ENCODE measurements at regions not wholly inside any gene's neighbourhood (a gene's known extent, or its start where the extent isn't known, plus 50 kb on each side); places are given as distances from the start of the nearest gene placed in this dataset.

DNA sequence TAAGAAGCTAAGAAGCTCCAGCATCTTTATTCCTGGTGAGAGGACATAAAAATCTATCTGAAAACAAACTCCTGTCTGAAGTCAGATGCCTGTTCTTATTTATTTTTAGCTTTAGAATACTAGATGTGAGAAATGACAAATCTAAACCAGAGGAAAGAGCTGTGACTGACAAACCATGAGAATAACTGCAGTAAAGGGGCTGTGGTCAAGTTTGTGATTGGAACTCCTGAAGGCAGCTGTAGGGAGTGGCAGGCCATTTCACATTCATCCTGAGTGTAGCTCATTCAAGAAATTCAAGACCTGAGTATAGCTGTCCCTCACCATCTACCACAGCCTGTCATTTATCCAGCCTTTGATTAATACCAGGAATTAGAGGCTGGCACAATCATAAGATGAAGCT is 718.8 kb downstream of the BRINP1 start:
- TF ChIP-seq, protein P1, sequence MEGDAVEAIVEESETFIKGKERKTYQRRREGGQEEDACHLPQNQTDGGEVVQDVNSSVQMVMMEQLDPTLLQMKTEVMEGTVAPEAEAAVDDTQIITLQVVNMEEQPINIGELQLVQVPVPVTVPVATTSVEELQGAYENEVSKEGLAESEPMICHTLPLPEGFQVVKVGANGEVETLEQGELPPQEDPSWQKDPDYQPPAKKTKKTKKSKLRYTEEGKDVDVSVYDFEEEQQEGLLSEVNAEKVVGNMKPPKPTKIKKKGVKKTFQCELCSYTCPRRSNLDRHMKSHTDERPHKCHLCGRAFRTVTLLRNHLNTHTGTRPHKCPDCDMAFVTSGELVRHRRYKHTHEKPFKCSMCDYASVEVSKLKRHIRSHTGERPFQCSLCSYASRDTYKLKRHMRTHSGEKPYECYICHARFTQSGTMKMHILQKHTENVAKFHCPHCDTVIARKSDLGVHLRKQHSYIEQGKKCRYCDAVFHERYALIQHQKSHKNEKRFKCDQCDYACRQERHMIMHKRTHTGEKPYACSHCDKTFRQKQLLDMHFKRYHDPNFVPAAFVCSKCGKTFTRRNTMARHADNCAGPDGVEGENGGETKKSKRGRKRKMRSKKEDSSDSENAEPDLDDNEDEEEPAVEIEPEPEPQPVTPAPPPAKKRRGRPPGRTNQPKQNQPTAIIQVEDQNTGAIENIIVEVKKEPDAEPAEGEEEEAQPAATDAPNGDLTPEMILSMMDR (IDR thresholded peaks at IDR 0.05), result no peak
- TF ChIP-seq EP300 (IDR thresholded peaks at IDR 0.05) (no peak), POLR2AphosphoS5 (IDR thresholded peaks at IDR 0.05) (no peak)
